ENCODE measurements at regions not wholly inside any gene's neighbourhood (a gene's known extent, or its start where the extent isn't known, plus 50 kb on each side); places are given as distances from the start of the nearest gene placed in this dataset.
"Not testable (repeated sequence)": the region's sequence is repeated elsewhere in the genome, so short reads cannot be mapped to it uniquely, and the experiment has no call there.

- no peak for TF ChIP-seq CTCF (IDR thresholded peaks at IDR 0.05; ENCODE audit: insufficient read depth, low read length, poor library complexity, severe bottlenecking)
- Histone ChIP-seq H3K27me3 (replicated peaks; ENCODE audit: control insufficient read depth, insufficient read depth, low read length) (no peaks in the 10 kb centered on the region), H3K4me3 (replicated peaks; ENCODE audit: low read depth, low read length) (no peak overlapping the region), H3K36me3 (ENCODE audit: control insufficient read depth, insufficient read depth, low read length) (no peaks in the 10 kb centered on the region)
- no peak for DNase-seq (ENCODE audit: extremely low read depth, insufficient read length)
Measured at GRCh38 chr2:21895200-21895599, 771.4 kb downstream of the TDRD15 start.

- not testable (repeated sequence) for H3K36me3 ChIP-seq (ENCODE audit: control insufficient read depth, insufficient read depth, low read length); H3K4me3 ChIP-seq (replicated peaks; ENCODE audit: low read depth, low read length); DNase-seq (ENCODE audit: extremely low read depth, insufficient read length); H3K27me3 ChIP-seq (replicated peaks; ENCODE audit: control insufficient read depth, insufficient read depth, low read length)
Measured at GRCh38 chr2:21908712-21909380, 785.1 kb downstream of the TDRD15 start.

GRCh38 chr2:21910832-21911507, 787.2 kb downstream of the TDRD15 start:
- Histone ChIP-seq H3K36me3 (ENCODE audit: control insufficient read depth, insufficient read depth, low read length) (no peaks in the 10 kb centered on the region), H3K4me3 (replicated peaks; ENCODE audit: low read depth, low read length) (no peak overlapping the region), H3K27me3 (replicated peaks; ENCODE audit: control insufficient read depth, insufficient read depth, low read length) (no peaks in the 10 kb centered on the region)
- TF ChIP-seq CTCF (IDR thresholded peaks at IDR 0.05; ENCODE audit: insufficient read depth, low read length, poor library complexity, severe bottlenecking): no peak
- no peak for DNase-seq (ENCODE audit: extremely low read depth, insufficient read length)

GRCh38 chr2:21912405-21912804, 788.6 kb downstream of the TDRD15 start:
- no peak for DNase-seq (ENCODE audit: extremely low read depth, insufficient read length)
- Histone ChIP-seq H3K4me3 (replicated peaks; ENCODE audit: low read depth, low read length) (no peak overlapping the region), H3K36me3 (ENCODE audit: control insufficient read depth, insufficient read depth, low read length) (no peaks in the 10 kb centered on the region), H3K27me3 (replicated peaks; ENCODE audit: control insufficient read depth, insufficient read depth, low read length) (no peaks in the 10 kb centered on the region)
- no peak for TF ChIP-seq CTCF (IDR thresholded peaks at IDR 0.05; ENCODE audit: insufficient read depth, low read length, poor library complexity, severe bottlenecking)

DNA sequence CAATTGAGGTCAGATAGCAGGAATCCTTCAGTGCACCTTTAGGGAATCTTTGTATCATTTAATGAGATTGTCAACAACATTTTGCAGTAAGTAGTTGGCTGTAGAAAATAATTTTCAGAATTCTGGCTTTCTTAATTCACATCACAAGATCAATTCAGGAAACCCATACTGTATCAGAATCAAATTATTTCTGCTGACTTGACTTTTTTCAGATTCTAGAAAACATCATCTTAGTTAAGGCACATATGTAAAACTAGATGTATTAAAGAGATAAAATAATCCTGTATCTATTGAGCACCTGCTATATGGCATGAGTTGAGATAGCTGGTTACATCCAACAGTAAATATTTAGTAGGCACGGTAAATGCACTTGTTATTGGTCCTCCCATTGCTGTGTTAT, 791.4 kb downstream of the TDRD15 start:
- DNase-seq (ENCODE audit: extremely low read depth, insufficient read length): no peak
- no peak overlapping the region for H3K4me3 ChIP-seq (replicated peaks; ENCODE audit: low read depth, low read length)
- H3K27me3 ChIP-seq (replicated peaks; ENCODE audit: control insufficient read depth, insufficient read depth, low read length): no peaks in the 10 kb centered on the region
- no peaks in the 10 kb centered on the region for H3K36me3 ChIP-seq (ENCODE audit: control insufficient read depth, insufficient read depth, low read length)
- no peak for TF ChIP-seq CTCF (IDR thresholded peaks at IDR 0.05; ENCODE audit: insufficient read depth, low read length, poor library complexity, severe bottlenecking)

- H3K27me3 ChIP-seq (replicated peaks; ENCODE audit: control insufficient read depth, insufficient read depth, low read length): no peaks in the 10 kb centered on the region
- H3K4me3 ChIP-seq (replicated peaks; ENCODE audit: low read depth, low read length): no peak overlapping the region
- TF ChIP-seq CTCF (IDR thresholded peaks at IDR 0.05; ENCODE audit: insufficient read depth, low read length, poor library complexity, severe bottlenecking): no peak
- DNase-seq (ENCODE audit: extremely low read depth, insufficient read length): no peak
- H3K36me3 ChIP-seq (ENCODE audit: control insufficient read depth, insufficient read depth, low read length): no peaks in the 10 kb centered on the region
Measured at GRCh38 chr2:21916934-21917522, 793.3 kb downstream of the TDRD15 start.
